ENCODE measurements at regions not wholly inside any gene's neighbourhood (a gene's known extent, or its start where the extent isn't known, plus 50 kb on each side); places are given as distances from the start of the nearest gene placed in this dataset.

- Mint-ChIP-seq H3K4me3 (no peak overlapping the region), H3K27ac (no peak overlapping the region), H3K36me3 (ENCODE audit: low read depth) (no peaks in the 10 kb centered on the region), H3K9me3 (no peaks in the 10 kb centered on the region), H3K4me1 (peaks cover 27% of the 10 kb centered on the region), H3K27me3 (ENCODE audit: low read depth) (no peaks in the 10 kb centered on the region)
- no peak for TF ChIP-seq CTCF (IDR thresholded peaks at IDR 0.05; ENCODE audit: unreplicated experiment in 3 of 3)
Observed at GRCh38 chr18:61989138-61989537, 96.3 kb upstream of the RNF152 start.

- Mint-ChIP-seq H3K4me1 (peaks cover 24% of the 10 kb centered on the region), H3K27me3 (ENCODE audit: low read depth) (no peaks in the 10 kb centered on the region), H3K4me3 (no peak overlapping the region), H3K9me3 (no peaks in the 10 kb centered on the region), H3K27ac (peak overlapping the region in 2 of 3 experiments; percentile 7 to 15), H3K36me3 (ENCODE audit: low read depth) (no peaks in the 10 kb centered on the region)
- no peak for TF ChIP-seq CTCF (IDR thresholded peaks at IDR 0.05; ENCODE audit: unreplicated experiment in 3 of 3)
Observed at GRCh38 chr18:61988100-61988499, 95.3 kb upstream of the RNF152 start.

- Mint-ChIP-seq H3K36me3 (ENCODE audit: low read depth) (no peaks in the 10 kb centered on the region), H3K27ac (no peak overlapping the region), H3K4me3 (no peak overlapping the region), H3K4me1 (peaks cover 14% of the 10 kb centered on the region), H3K9me3 (peaks cover 3% of the 10 kb centered on the region), H3K27me3 (ENCODE audit: low read depth) (no peaks in the 10 kb centered on the region)
- TF ChIP-seq CTCF (IDR thresholded peaks at IDR 0.05; ENCODE audit: unreplicated experiment in 3 of 3) = no peak
Observed at GRCh38 chr18:61985681-61986080, 92.9 kb upstream of the RNF152 start.

- Mint-ChIP-seq H3K4me1 (peaks cover 14% of the 10 kb centered on the region), H3K27me3 (ENCODE audit: low read depth) (no peaks in the 10 kb centered on the region), H3K36me3 (ENCODE audit: low read depth) (no peaks in the 10 kb centered on the region), H3K9me3 (peaks cover 3% of the 10 kb centered on the region), H3K4me3 (no peak overlapping the region), H3K27ac (peak overlapping the region in 2 of 3 experiments; percentile 46 to 54)
- no peak for TF ChIP-seq CTCF (IDR thresholded peaks at IDR 0.05; ENCODE audit: unreplicated experiment in 3 of 3)
Observed at GRCh38 chr18:61984349-61984748, 91.5 kb upstream of the RNF152 start.

- Mint-ChIP-seq H3K4me3 (no peak overlapping the region), H3K4me1 (peaks cover 6% of the 10 kb centered on the region), H3K27ac (no peak overlapping the region), H3K9me3 (peaks cover 3% of the 10 kb centered on the region), H3K36me3 (ENCODE audit: low read depth) (no peaks in the 10 kb centered on the region), H3K27me3 (ENCODE audit: low read depth) (no peaks in the 10 kb centered on the region)
- no peak for TF ChIP-seq CTCF (IDR thresholded peaks at IDR 0.05; ENCODE audit: unreplicated experiment in 3 of 3)
Observed at GRCh38 chr18:61982475-61982874, 89.7 kb upstream of the RNF152 start.

- Mint-ChIP-seq H3K27me3 (ENCODE audit: low read depth) (no peaks in the 10 kb centered on the region), H3K9me3 (peaks cover 3% of the 10 kb centered on the region), H3K36me3 (ENCODE audit: low read depth) (no peaks in the 10 kb centered on the region), H3K4me1 (peaks cover 6% of the 10 kb centered on the region), H3K27ac (no peak overlapping the region), H3K4me3 (no peak overlapping the region)
- no peak for TF ChIP-seq CTCF (IDR thresholded peaks at IDR 0.05; ENCODE audit: unreplicated experiment in 3 of 3)
Observed at GRCh38 chr18:61980355-61980754, 87.5 kb upstream of the RNF152 start.
